ENCODE measurements at regions not wholly inside any gene's neighbourhood (a gene's known extent, or its start where the extent isn't known, plus 50 kb on each side); places are given as distances from the start of the nearest gene placed in this dataset.
"Not testable (repeated sequence)": the region's sequence is repeated elsewhere in the genome, so short reads cannot be mapped to it uniquely, and the experiment has no call there.

DNA sequence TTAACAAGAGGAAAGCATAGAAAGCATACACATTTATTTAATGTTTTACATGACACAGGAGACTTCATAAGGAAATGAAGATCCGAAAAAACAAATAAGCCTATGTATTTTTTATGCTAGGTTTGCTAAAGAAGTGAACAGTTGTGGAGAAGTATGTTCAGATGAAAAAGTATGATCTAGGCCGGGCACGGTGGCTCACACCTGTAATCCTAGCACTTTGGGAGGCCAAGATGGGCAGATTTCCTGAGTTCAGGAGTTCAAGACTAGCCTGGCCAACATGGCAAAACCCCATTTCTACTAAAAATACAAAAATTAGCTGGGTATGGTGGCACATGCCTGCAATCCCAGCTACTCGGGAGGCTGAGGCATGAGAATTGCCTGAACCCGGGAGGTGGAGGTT, 69.2 kb upstream of the RPL38 start:
- TF ChIP-seq, protein P1, sequence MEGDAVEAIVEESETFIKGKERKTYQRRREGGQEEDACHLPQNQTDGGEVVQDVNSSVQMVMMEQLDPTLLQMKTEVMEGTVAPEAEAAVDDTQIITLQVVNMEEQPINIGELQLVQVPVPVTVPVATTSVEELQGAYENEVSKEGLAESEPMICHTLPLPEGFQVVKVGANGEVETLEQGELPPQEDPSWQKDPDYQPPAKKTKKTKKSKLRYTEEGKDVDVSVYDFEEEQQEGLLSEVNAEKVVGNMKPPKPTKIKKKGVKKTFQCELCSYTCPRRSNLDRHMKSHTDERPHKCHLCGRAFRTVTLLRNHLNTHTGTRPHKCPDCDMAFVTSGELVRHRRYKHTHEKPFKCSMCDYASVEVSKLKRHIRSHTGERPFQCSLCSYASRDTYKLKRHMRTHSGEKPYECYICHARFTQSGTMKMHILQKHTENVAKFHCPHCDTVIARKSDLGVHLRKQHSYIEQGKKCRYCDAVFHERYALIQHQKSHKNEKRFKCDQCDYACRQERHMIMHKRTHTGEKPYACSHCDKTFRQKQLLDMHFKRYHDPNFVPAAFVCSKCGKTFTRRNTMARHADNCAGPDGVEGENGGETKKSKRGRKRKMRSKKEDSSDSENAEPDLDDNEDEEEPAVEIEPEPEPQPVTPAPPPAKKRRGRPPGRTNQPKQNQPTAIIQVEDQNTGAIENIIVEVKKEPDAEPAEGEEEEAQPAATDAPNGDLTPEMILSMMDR (IDR thresholded peaks at IDR 0.05): not testable (repeated sequence)
- TF ChIP-seq POLR2A (IDR thresholded peaks at IDR 0.05): not testable (repeated sequence)

All from testis (tissue), 2 donors.